ENCODE measurements at regions not wholly inside any gene's neighbourhood (a gene's known extent, or its start where the extent isn't known, plus 50 kb on each side); places are given as distances from the start of the nearest gene placed in this dataset.

GRCh38 chr20:51300104-51300503, 242.4 kb downstream of the NFATC2 start:
- TF ChIP-seq CTCF (IDR thresholded peaks at IDR 0.05) (no peak), EZH2 (IDR thresholded peaks at IDR 0.05) (no peak), EZH2phosphoT487 (IDR thresholded peaks at IDR 0.05) (no peak)
